BLaER1 (cell line): ENCODE measurements at regions not wholly inside any gene's neighbourhood (a gene's known extent, or its start where the extent isn't known, plus 50 kb on each side); places are given as distances from the start of the nearest gene placed in this dataset.
"Not testable (repeated sequence)": the region's sequence is repeated elsewhere in the genome, so short reads cannot be mapped to it uniquely, and the experiment has no call there.

Experiments
- H3K27ac ChIP-seq: shearing (Covaris generic); formaldehyde crosslinking; 2 replicates; pipeline ENCODE4 v1.8.1; 2022
- H3K27me3 ChIP-seq: shearing (Covaris generic); formaldehyde crosslinking; 2 replicates; pipeline ENCODE4 v1.8.1; 2022
- H3K36me3 ChIP-seq: shearing (Covaris generic); formaldehyde crosslinking; 2 replicates; pipeline ENCODE4 v1.8.1; 2022
- H3K4me1 ChIP-seq: shearing (Covaris generic); formaldehyde crosslinking; 2 replicates; pipeline ENCODE4 v1.8.1; 2022
- H3K4me2 ChIP-seq: shearing (Covaris generic); formaldehyde crosslinking; 2 replicates; pipeline ENCODE4 v1.8.1; 2022
- H3K4me3 ChIP-seq: shearing (Covaris generic); formaldehyde crosslinking; 2 replicates; pipeline ENCODE4 v1.8.1; 2022
- H3K9ac ChIP-seq: shearing (Covaris generic); formaldehyde crosslinking; 2 replicates; pipeline ENCODE4 v1.8.1; 2022
- H3K9me3 ChIP-seq: shearing (Covaris generic); formaldehyde crosslinking; 2 replicates; pipeline ENCODE4 v1.8.1; 2022
- H4K20me1 ChIP-seq: shearing (Covaris generic); formaldehyde crosslinking; 2 replicates; pipeline ENCODE4 v1.8.1; 2022
- Cebpa-rat ChIP-seq: shearing (Covaris generic); IDR thresholded peaks from 2 replicates; pipeline ENCODE4 v1.8.1; 2022

DNA sequence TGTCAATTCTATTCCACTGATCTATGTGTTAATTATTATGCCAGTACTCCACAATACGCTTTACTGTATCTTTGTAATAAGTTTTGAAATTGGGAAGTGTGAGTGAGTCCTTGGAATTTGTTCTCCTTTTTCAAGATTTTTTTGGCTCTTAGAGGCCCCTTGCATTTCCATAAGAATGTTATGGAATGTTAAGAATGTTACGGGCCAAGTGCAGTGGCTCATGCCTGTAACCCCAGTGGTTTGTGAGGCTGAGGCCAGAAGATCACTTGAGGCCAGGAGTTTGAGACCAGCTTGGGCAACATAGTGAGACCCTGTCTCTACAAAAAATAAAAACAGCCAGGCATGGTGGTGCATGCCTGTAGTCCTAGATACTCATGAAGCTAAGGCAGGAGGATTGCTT lies 167.6 kb upstream of the CXorf66 start:
- no peak overlapping the region for H3K4me2 ChIP-seq
- H3K4me3 ChIP-seq = no peak overlapping the region
- H3K27ac ChIP-seq = no peak overlapping the region
- TF ChIP-seq Cebpa-rat = no peak
- peaks cover 5% of the 10 kb centered on the region; the same call in 1 of the 2 replicates for H3K9me3 ChIP-seq
- no peaks in the 10 kb centered on the region for H3K36me3 ChIP-seq
- H3K4me1 ChIP-seq = no peaks in the 10 kb centered on the region
- peaks cover 37% of the 10 kb centered on the region for H3K27me3 ChIP-seq
- H4K20me1 ChIP-seq = no peaks in the 10 kb centered on the region
- H3K9ac ChIP-seq = no peak overlapping the region

GRCh38 chrX:140123446-140123845 lies 158.1 kb upstream of the CXorf66 start:
- Histone ChIP-seq H3K9me3 (peaks cover 10% of the 10 kb centered on the region; the same call in 1 of the 2 replicates), H4K20me1 (no peaks in the 10 kb centered on the region), H3K4me2 (no peak overlapping the region), H3K27me3 (peaks cover 71% of the 10 kb centered on the region), H3K4me3 (no peak overlapping the region), H3K4me1 (no peaks in the 10 kb centered on the region), H3K27ac (no peak overlapping the region), H3K36me3 (no peaks in the 10 kb centered on the region), H3K9ac (no peak overlapping the region)
- no peak for TF ChIP-seq Cebpa-rat

DNA sequence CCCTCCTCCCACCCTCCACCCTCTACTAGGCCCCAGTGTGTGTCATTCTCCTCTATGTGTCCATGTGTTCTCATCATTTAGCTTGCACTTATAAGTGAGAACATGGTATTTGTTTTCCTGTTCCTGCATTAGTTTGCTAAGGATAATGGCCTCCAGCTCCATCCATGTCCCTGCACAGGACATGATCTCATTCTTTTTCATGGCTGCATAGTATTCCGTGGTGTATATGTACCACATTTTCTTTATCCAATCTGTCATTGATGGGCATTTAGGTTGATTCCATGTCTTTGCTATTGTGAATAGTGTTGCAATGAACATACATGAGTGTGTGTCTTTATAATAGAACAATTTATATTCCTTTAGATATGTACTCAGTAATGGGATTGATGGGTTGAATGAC lies 148.7 kb upstream of the CXorf66 start:
- H3K4me2 ChIP-seq, H3K36me3 ChIP-seq, H3K4me1 ChIP-seq, H3K9me3 ChIP-seq, H3K4me3 ChIP-seq, H3K9ac ChIP-seq, H4K20me1 ChIP-seq, H3K27ac ChIP-seq: not testable (repeated sequence)
- peaks cover 55% of the 10 kb centered on the region for H3K27me3 ChIP-seq

DNA sequence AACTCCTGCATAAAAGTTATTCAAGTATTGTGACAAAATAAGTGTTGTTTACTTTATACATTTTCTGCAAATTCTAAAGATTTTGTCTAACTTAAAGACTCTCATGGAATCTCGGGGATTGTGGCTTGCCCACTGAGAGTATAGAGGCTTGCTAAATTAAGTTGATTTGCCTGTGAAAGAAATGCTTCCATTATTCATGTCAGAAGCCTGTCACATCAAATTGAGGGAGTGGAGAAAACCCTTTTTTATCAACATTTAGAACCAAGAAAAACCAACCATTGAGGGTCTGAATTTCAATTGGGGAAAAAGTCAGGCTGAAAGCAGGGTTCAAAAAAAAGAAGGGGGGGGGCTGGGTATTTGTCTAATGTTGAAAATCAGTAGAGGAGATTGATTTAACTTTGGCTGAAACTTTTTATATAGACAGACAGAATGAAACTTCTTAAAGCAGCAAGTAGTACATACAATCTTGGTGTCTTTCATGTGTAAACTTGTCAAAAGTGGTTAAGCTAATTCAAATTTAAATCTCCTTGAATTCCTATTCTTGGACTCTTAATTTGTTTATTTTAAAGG lies 144.8 kb upstream of the CXorf66 start:
- Histone ChIP-seq H3K9ac (no peak overlapping the region), H3K4me3 (no peak overlapping the region), H4K20me1 (no peaks in the 10 kb centered on the region), H3K4me1 (no peaks in the 10 kb centered on the region), H3K9me3 (no peaks in the 10 kb centered on the region), H3K36me3 (no peaks in the 10 kb centered on the region), H3K27ac (no peak overlapping the region), H3K27me3 (peaks cover 71% of the 10 kb centered on the region), H3K4me2 (no peak overlapping the region)
- TF ChIP-seq Cebpa-rat = no peak

GRCh38 chrX:140104760-140105159 lies 139.4 kb upstream of the CXorf66 start:
- Histone ChIP-seq H3K9me3 (no peaks in the 10 kb centered on the region), H3K4me2 (no peak overlapping the region), H3K27ac (no peak overlapping the region), H3K4me3 (no peak overlapping the region), H3K4me1 (no peaks in the 10 kb centered on the region), H3K27me3 (peaks cover 92% of the 10 kb centered on the region), H4K20me1 (no peaks in the 10 kb centered on the region), H3K9ac (no peak overlapping the region), H3K36me3 (no peaks in the 10 kb centered on the region)
- no peak for TF ChIP-seq Cebpa-rat

GRCh38 chrX:140099221-140099620 lies 133.9 kb upstream of the CXorf66 start:
- no peaks in the 10 kb centered on the region for H3K9me3 ChIP-seq
- H3K27ac ChIP-seq = no peak overlapping the region
- no peak overlapping the region for H3K9ac ChIP-seq
- no peak for TF ChIP-seq Cebpa-rat
- H3K4me3 ChIP-seq = no peak overlapping the region
- H3K36me3 ChIP-seq = no peaks in the 10 kb centered on the region
- no peaks in the 10 kb centered on the region for H3K4me1 ChIP-seq
- H3K27me3 ChIP-seq = peaks cover 87% of the 10 kb centered on the region
- no peaks in the 10 kb centered on the region; the same call in 1 of the 2 replicates for H4K20me1 ChIP-seq
- no peak overlapping the region for H3K4me2 ChIP-seq

DNA sequence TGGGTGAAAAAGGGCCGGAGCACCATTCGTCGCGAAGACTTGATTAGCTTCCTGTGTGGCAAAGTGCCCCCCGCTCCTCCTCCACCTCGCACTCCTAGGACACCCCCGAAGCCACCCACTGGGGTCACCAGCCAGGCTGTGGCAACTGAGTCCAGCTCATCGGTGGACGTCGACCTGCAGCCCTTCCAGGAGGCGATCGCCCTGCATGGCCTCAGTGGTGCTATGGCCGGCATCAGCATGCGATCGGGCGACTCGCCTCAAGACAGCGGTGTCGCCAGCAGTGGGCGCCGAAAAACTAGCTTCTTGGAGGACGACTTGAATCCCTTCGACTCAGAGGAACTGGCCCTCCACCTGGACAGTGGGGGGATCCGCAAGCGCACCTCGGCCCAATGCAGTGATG lies 126.8 kb upstream of the CXorf66 start:
- H4K20me1 ChIP-seq = peaks cover 6% of the 10 kb centered on the region; the same call in 1 of the 2 replicates
- no peaks in the 10 kb centered on the region for H3K4me1 ChIP-seq
- no peak overlapping the region for H3K4me3 ChIP-seq
- no peak overlapping the region for H3K4me2 ChIP-seq
- H3K36me3 ChIP-seq = no peaks in the 10 kb centered on the region
- H3K27ac ChIP-seq = no peak overlapping the region
- H3K9ac ChIP-seq = no peak overlapping the region
- peaks cover 20% of the 10 kb centered on the region for H3K9me3 ChIP-seq
- no peak for TF ChIP-seq Cebpa-rat
- peaks cover 63% of the 10 kb centered on the region for H3K27me3 ChIP-seq

- Histone ChIP-seq H3K27me3 (peaks cover 61% of the 10 kb centered on the region), H3K4me1 (no peaks in the 10 kb centered on the region), H3K4me2 (no peak overlapping the region), H3K36me3 (no peaks in the 10 kb centered on the region), H4K20me1 (peaks cover 6% of the 10 kb centered on the region; the same call in 1 of the 2 replicates), H3K9ac (no peak overlapping the region), H3K9me3 (peaks cover 20% of the 10 kb centered on the region), H3K4me3 (no peak overlapping the region), H3K27ac (no peak overlapping the region)
- no peak for TF ChIP-seq Cebpa-rat
These were observed 126.0 kb upstream of the CXorf66 start for GRCh38 chrX:140091125-140091886.

DNA sequence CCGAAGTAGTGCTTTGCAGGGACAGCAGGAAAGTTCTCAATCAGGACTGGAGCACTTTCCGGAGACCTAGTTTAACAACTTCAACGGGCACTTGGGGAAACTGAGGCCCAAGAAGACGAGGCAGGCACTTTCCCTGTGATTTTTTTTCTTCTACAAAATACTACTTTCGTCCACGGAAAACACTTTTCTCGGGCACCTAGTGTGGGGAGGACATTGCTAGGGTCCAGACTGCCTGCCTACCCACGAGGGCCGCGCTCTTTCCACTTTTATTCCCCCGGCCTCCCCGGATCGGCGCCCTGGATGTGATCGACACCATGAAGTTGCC lies 125.4 kb upstream of the CXorf66 start:
- no peak overlapping the region for H3K9ac ChIP-seq
- H3K27me3 ChIP-seq = peaks cover 61% of the 10 kb centered on the region
- H4K20me1 ChIP-seq = peaks cover 6% of the 10 kb centered on the region; the same call in 1 of the 2 replicates
- peaks cover 20% of the 10 kb centered on the region for H3K9me3 ChIP-seq
- no peak overlapping the region for H3K27ac ChIP-seq
- H3K4me3 ChIP-seq = no peak overlapping the region
- H3K4me2 ChIP-seq = no peak overlapping the region
- H3K36me3 ChIP-seq = no peaks in the 10 kb centered on the region
- no peak for TF ChIP-seq Cebpa-rat
- H3K4me1 ChIP-seq = no peaks in the 10 kb centered on the region

GRCh38 chrX:140088438-140088837 lies 123.1 kb upstream of the CXorf66 start:
- H3K4me2 ChIP-seq = no peak overlapping the region
- H3K9ac ChIP-seq = no peak overlapping the region
- no peak for TF ChIP-seq Cebpa-rat
- H3K4me3 ChIP-seq = no peak overlapping the region
- H3K9me3 ChIP-seq = peaks cover 20% of the 10 kb centered on the region
- no peaks in the 10 kb centered on the region for H3K36me3 ChIP-seq
- no peak overlapping the region for H3K27ac ChIP-seq
- H3K4me1 ChIP-seq = no peaks in the 10 kb centered on the region
- peaks cover 71% of the 10 kb centered on the region for H3K27me3 ChIP-seq
- H4K20me1 ChIP-seq = peaks cover 6% of the 10 kb centered on the region; the same call in 1 of the 2 replicates
